ENCODE measurements at regions not wholly inside any gene's neighbourhood (a gene's known extent, or its start where the extent isn't known, plus 50 kb on each side); places are given as distances from the start of the nearest gene placed in this dataset.

GRCh38 chr15:98178861-98179260, 218.4 kb downstream of the ARRDC4 start:
- intact Hi-C loops (cut with micrococcal nuclease; ENCODE audit: unreplicated experiment), result loop anchor here (1.0 to 5.0 kb wide), 4 partner anchors 36 to 270 kb away; no protein-coding TSS in a partner anchor
- no peaks in the 10 kb centered on the region for H3K9me3 ChIP-seq (ENCODE audit: low read length)
- ChIA-PET CTCF (ENCODE audit: unreplicated experiment) (interaction anchor here (1.2 kb wide), 1 partner anchor 31 kb away, joined by 3 read pairs; no protein-coding TSS in a partner anchor), POLR2A (interaction anchor here (0.6 to 1.3 kb wide), 3 partner anchors 29 to 42 kb away, joined by 3 to 4 read pairs (median 4); no protein-coding TSS in a partner anchor)
- H3K4me1 ChIP-seq (ENCODE audit: insufficient read depth, low read length, poor library complexity, severe bottlenecking), result no peaks in the 10 kb centered on the region
- H3K4me3 ChIP-seq (ENCODE audit: low read depth, low read length, poor library complexity, severe bottlenecking), result no peak overlapping the region
- H3K9me2 ChIP-seq (ENCODE audit: insufficient read depth, low read length), result no peaks in the 10 kb centered on the region
- no peak overlapping the region for H3K4me2 ChIP-seq (ENCODE audit: low read length)
- no TSS peak for BruUV-seq (replicated peaks)
- H2AFZ ChIP-seq (ENCODE audit: low read length), result no peak overlapping the region
- TF ChIP-seq CTCF (conservative IDR thresholded peaks at IDR 0.05; ENCODE audit: low read length) (no peak), EZH2phosphoT487 (IDR thresholded peaks at IDR 0.05; ENCODE audit: borderline replicate concordance, low read depth, low read length) (no peak)
- no peaks in the 10 kb centered on the region for H4K20me1 ChIP-seq (ENCODE audit: insufficient read depth, low read length)
- H3K27ac ChIP-seq (ENCODE audit: low read depth, low read length, poor library complexity, severe bottlenecking), result no peak overlapping the region
- DNase-seq (ENCODE audit: low spot score), result no peak
- no peaks in the 10 kb centered on the region for H3K36me3 ChIP-seq (ENCODE audit: insufficient read depth, low read length)
- no peaks in the 10 kb centered on the region for H3K79me2 ChIP-seq (ENCODE audit: insufficient read depth, low read depth, low read length)

- Histone ChIP-seq H2AFZ (ENCODE audit: low read length) (no peak overlapping the region), H3K27ac (ENCODE audit: low read depth, low read length, poor library complexity, severe bottlenecking) (no peak overlapping the region), H3K36me3 (ENCODE audit: insufficient read depth, low read length) (no peaks in the 10 kb centered on the region), H3K9me2 (ENCODE audit: insufficient read depth, low read length) (no peaks in the 10 kb centered on the region), H3K79me2 (ENCODE audit: insufficient read depth, low read depth, low read length) (no peaks in the 10 kb centered on the region), H3K9me3 (ENCODE audit: low read length) (no peaks in the 10 kb centered on the region), H3K4me3 (ENCODE audit: low read depth, low read length, poor library complexity, severe bottlenecking) (no peak overlapping the region), H3K4me2 (ENCODE audit: low read length) (no peak overlapping the region), H4K20me1 (ENCODE audit: insufficient read depth, low read length) (no peaks in the 10 kb centered on the region), H3K4me1 (ENCODE audit: insufficient read depth, low read length, poor library complexity, severe bottlenecking) (no peaks in the 10 kb centered on the region)
- no peak for DNase-seq (ENCODE audit: low spot score)
- BruUV-seq (replicated peaks), result no TSS peak
- intact Hi-C loops (cut with micrococcal nuclease; ENCODE audit: unreplicated experiment), result no loop called here
- ChIA-PET CTCF (ENCODE audit: unreplicated experiment) (no interaction called here), POLR2A (interaction anchor here (1.3 kb wide), 1 partner anchor 39 kb away, joined by 3 read pairs; no protein-coding TSS in a partner anchor)
- TF ChIP-seq CTCF (conservative IDR thresholded peaks at IDR 0.05; ENCODE audit: low read length) (no peak), EZH2phosphoT487 (IDR thresholded peaks at IDR 0.05; ENCODE audit: borderline replicate concordance, low read depth, low read length) (no peak)
These were observed 227.0 kb downstream of the ARRDC4 start for GRCh38 chr15:98187549-98187948.

- BruUV-seq (replicated peaks), result no TSS peak
- POLR2A ChIA-PET, result no interaction called here
- intact Hi-C loops (cut with micrococcal nuclease; ENCODE audit: unreplicated experiment), result no loop called here
- no peak for DNase-seq (ENCODE audit: low spot score)
- no peak for TF ChIP-seq EZH2phosphoT487 (IDR thresholded peaks at IDR 0.05; ENCODE audit: borderline replicate concordance, low read depth, low read length)
- TF ChIP-seq CTCF (conservative IDR thresholded peaks at IDR 0.05; ENCODE audit: low read length), result no peak
- Histone ChIP-seq H4K20me1 (ENCODE audit: insufficient read depth, low read length) (no peaks in the 10 kb centered on the region), H2AFZ (ENCODE audit: low read length) (no peak overlapping the region), H3K36me3 (ENCODE audit: insufficient read depth, low read length) (no peaks in the 10 kb centered on the region), H3K4me3 (ENCODE audit: low read depth, low read length, poor library complexity, severe bottlenecking) (no peak overlapping the region), H3K79me2 (ENCODE audit: insufficient read depth, low read depth, low read length) (no peaks in the 10 kb centered on the region), H3K9me2 (ENCODE audit: insufficient read depth, low read length) (no peaks in the 10 kb centered on the region), H3K4me1 (ENCODE audit: insufficient read depth, low read length, poor library complexity, severe bottlenecking) (no peaks in the 10 kb centered on the region), H3K27ac (ENCODE audit: low read depth, low read length, poor library complexity, severe bottlenecking) (no peak overlapping the region), H3K9me3 (ENCODE audit: low read length) (no peaks in the 10 kb centered on the region), H3K4me2 (ENCODE audit: low read length) (no peak overlapping the region)
- CTCF ChIA-PET (ENCODE audit: unreplicated experiment), result no interaction called here
These were observed 230.4 kb downstream of the ARRDC4 start for GRCh38 chr15:98190914-98191313.
